ENCODE measurements at regions not wholly inside any gene's neighbourhood (a gene's known extent, or its start where the extent isn't known, plus 50 kb on each side); places are given as distances from the start of the nearest gene placed in this dataset.

DNA sequence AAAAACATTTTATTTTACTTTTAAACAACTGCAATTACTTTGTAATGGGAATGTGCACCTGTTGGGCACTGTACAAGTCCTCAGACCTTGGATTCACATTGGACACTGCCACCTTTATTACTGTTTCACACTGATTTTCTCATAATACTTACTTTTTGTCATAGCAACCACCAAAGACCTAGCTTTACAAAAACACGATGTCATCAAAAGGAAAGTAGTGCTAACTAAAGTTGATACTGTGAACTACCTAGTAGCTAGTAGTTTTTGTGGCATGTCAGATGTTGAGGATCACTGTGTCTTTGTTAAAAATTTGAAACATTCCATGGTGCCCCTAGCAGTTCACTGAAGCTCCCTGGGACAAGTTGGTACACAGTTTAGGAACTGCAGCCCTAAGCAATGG is 62.9 kb upstream of the HOPX start:
- no CpG with 5 or more reads among the region's 1 CpG for WGBS (ENCODE audit: extremely low coverage, insufficient coverage, insufficient read length)
- Histone ChIP-seq H3K4me1 (ENCODE audit: control insufficient read depth in 1 of 2, insufficient read depth in 2 of 2, low read length in 2 of 2) (peaks cover 6 to 12% of the 10 kb centered on the region in 2 experiments), H3K23ac (ENCODE audit: low read length) (no peak overlapping the region), H4K12ac (ENCODE audit: low read depth, low read length) (no peak overlapping the region), H3K9me3 (ENCODE audit: insufficient read depth, low read depth, low read length) (no peaks in the 10 kb centered on the region), H2BK120ac (ENCODE audit: insufficient read depth, low read length, poor library complexity) (peak overlapping the region; percentile 10), H3K4me3 (ENCODE audit: low read depth, low read length) (no peak overlapping the region), H3K27me3 (ENCODE audit: insufficient read depth, low read length) (no peaks in the 10 kb centered on the region), H4K8ac (ENCODE audit: low read depth, low read length) (no peak overlapping the region), H3K27ac (ENCODE audit: low read depth, low read length) (peak overlapping the region; percentile 20), H3K9ac (ENCODE audit: low read length) (no peak overlapping the region), H3K4me2 (ENCODE audit: low read length) (no peak overlapping the region), H3K36me3 (ENCODE audit: control insufficient read depth in 1 of 2, insufficient read depth in 2 of 2, low read length in 2 of 2) (no peaks in the 10 kb centered on the region), H2BK5ac (ENCODE audit: low read depth, low read length, poor library complexity) (peak overlapping the region; percentile 8), H2BK12ac (ENCODE audit: low read length) (no peak overlapping the region), H2AK5ac (ENCODE audit: low read length) (no peak overlapping the region), H3K18ac (ENCODE audit: low read length) (no peak overlapping the region), H3K4ac (ENCODE audit: low read depth, low read length) (no peak overlapping the region), H2AFZ (ENCODE audit: insufficient read depth, low read length, poor library complexity) (no peak overlapping the region), H3K14ac (ENCODE audit: low read length) (no peak overlapping the region), H3K79me1 (ENCODE audit: low read length) (peaks cover 13% of the 10 kb centered on the region), H4K91ac (ENCODE audit: low read depth, low read length) (peak overlapping the region; percentile 45), H3K79me2 (ENCODE audit: control insufficient read depth, insufficient read depth, low read length, poor library complexity) (no peaks in the 10 kb centered on the region)
- peak in 1 of 2 donors; percentile 20 for DNase-seq

DNA sequence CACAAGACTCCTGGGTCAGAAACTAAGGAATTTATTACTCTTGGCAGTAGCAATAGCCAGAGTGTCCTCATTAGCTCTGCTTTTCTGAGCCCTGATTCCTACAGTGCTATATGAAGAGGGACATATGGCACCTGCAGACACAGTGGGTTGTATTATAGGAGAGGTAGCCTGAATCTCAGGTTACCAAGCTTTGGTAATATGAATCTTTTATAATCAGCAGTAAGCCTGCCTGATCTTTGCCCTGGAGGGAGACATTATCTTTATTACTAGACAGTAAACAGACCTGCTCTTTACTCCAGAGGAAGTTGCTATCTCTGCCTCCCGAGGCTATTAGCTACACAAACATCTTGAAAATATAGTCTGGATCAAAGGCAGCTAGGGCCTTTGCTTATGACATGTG is 62.5 kb upstream of the HOPX start:
- no peaks in the 10 kb centered on the region for H3K79me2 ChIP-seq (ENCODE audit: control insufficient read depth, insufficient read depth, low read length, poor library complexity)
- peak overlapping the region; percentile 56 for H3K27ac ChIP-seq (ENCODE audit: low read depth, low read length)
- H3K9ac ChIP-seq (ENCODE audit: low read length) = no peak overlapping the region
- no peak overlapping the region for H4K91ac ChIP-seq (ENCODE audit: low read depth, low read length)
- H2AFZ ChIP-seq (ENCODE audit: insufficient read depth, low read length, poor library complexity) = no peak overlapping the region
- no peak overlapping the region for H4K8ac ChIP-seq (ENCODE audit: low read depth, low read length)
- H3K79me1 ChIP-seq (ENCODE audit: low read length) = peaks cover 12% of the 10 kb centered on the region
- no peak overlapping the region for H3K14ac ChIP-seq (ENCODE audit: low read length)
- no peak overlapping the region for H4K12ac ChIP-seq (ENCODE audit: low read depth, low read length)
- H3K9me3 ChIP-seq (ENCODE audit: insufficient read depth, low read depth, low read length) = no peaks in the 10 kb centered on the region
- H3K36me3 ChIP-seq (ENCODE audit: control insufficient read depth in 1 of 2, insufficient read depth in 2 of 2, low read length in 2 of 2) = no peaks in the 10 kb centered on the region
- no CpG with 5 or more reads among the region's 1 CpG for WGBS (ENCODE audit: extremely low coverage, insufficient coverage, insufficient read length)
- H3K18ac ChIP-seq (ENCODE audit: low read length) = no peak overlapping the region
- no peak overlapping the region for H3K4me2 ChIP-seq (ENCODE audit: low read length)
- H3K4me3 ChIP-seq (ENCODE audit: low read depth, low read length) = no peak overlapping the region
- no peak overlapping the region for H3K4ac ChIP-seq (ENCODE audit: low read depth, low read length)
- H2BK120ac ChIP-seq (ENCODE audit: insufficient read depth, low read length, poor library complexity) = no peak overlapping the region
- DNase-seq = peak; percentile 54 to 74
- H2AK5ac ChIP-seq (ENCODE audit: low read length) = no peak overlapping the region
- peaks cover 7 to 13% of the 10 kb centered on the region in 2 experiments for H3K4me1 ChIP-seq (ENCODE audit: control insufficient read depth in 1 of 2, insufficient read depth in 2 of 2, low read length in 2 of 2)
- no peak overlapping the region for H3K23ac ChIP-seq (ENCODE audit: low read length)
- no peak overlapping the region for H2BK12ac ChIP-seq (ENCODE audit: low read length)
- no peaks in the 10 kb centered on the region for H3K27me3 ChIP-seq (ENCODE audit: insufficient read depth, low read length)
- no peak overlapping the region for H2BK5ac ChIP-seq (ENCODE audit: low read depth, low read length, poor library complexity)

DNA sequence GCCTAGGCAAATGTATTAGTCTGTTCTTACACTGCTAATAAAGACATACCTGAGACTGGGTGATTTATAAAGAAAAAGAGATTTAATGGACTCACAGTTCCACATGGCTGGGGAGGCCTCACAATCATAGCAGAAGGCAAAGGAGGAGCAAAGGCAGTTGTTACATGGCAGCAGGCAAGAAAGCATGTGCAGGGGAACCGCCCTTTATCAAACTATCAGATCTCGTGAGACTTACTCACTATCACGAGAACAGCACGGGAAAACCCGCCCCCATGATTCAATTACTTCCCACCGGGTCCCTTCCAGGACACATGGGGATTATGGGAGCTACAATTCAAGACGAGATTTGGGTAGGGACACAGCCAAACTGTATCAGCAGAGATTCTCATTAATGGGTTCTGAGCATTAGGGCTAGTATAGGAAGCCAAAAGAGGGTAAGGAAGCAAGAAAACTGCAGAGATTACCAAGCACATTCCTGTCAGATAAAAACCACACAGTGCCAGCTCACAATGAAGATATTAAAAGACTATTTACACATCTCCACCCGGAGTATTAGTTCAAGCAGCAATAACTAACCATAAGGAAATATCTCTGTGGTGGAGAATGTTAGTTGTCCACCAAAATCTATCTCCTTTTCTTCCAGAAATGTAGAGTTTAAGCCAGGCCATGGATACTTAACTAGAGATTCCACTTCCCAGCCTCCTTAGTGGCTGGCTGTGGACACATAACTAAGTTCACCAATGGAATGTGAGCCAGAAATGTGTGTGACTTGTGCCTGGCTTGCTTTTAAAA is 61.2 kb upstream of the HOPX start:
- no peak overlapping the region for H3K23ac ChIP-seq (ENCODE audit: low read length)
- H3K27ac ChIP-seq (ENCODE audit: low read depth, low read length) = peak overlapping the region; percentile 5
- no peak overlapping the region for H3K4me2 ChIP-seq (ENCODE audit: low read length)
- no peak overlapping the region for H4K91ac ChIP-seq (ENCODE audit: low read depth, low read length)
- no peak overlapping the region for H2BK120ac ChIP-seq (ENCODE audit: insufficient read depth, low read length, poor library complexity)
- H3K14ac ChIP-seq (ENCODE audit: low read length) = no peak overlapping the region
- no peak overlapping the region for H3K9ac ChIP-seq (ENCODE audit: low read length)
- peaks cover 16% of the 10 kb centered on the region for H3K79me1 ChIP-seq (ENCODE audit: low read length)
- peaks cover 5 to 13% of the 10 kb centered on the region in 2 experiments for H3K4me1 ChIP-seq (ENCODE audit: control insufficient read depth in 1 of 2, insufficient read depth in 2 of 2, low read length in 2 of 2)
- no peak overlapping the region for H4K12ac ChIP-seq (ENCODE audit: low read depth, low read length)
- no CpG with 5 or more reads among the region's 8 CpGs for WGBS (ENCODE audit: extremely low coverage, insufficient coverage, insufficient read length)
- no peak overlapping the region for H2AFZ ChIP-seq (ENCODE audit: insufficient read depth, low read length, poor library complexity)
- no peak overlapping the region for H3K18ac ChIP-seq (ENCODE audit: low read length)
- no peak overlapping the region for H3K4ac ChIP-seq (ENCODE audit: low read depth, low read length)
- no peak overlapping the region for H4K8ac ChIP-seq (ENCODE audit: low read depth, low read length)
- H2AK5ac ChIP-seq (ENCODE audit: low read length) = no peak overlapping the region
- no peaks in the 10 kb centered on the region for H3K36me3 ChIP-seq (ENCODE audit: control insufficient read depth in 1 of 2, insufficient read depth in 2 of 2, low read length in 2 of 2)
- no peak overlapping the region for H2BK5ac ChIP-seq (ENCODE audit: low read depth, low read length, poor library complexity)
- no peaks in the 10 kb centered on the region for H3K27me3 ChIP-seq (ENCODE audit: insufficient read depth, low read length)
- no peak overlapping the region for H2BK12ac ChIP-seq (ENCODE audit: low read length)
- no peak for DNase-seq
- H3K9me3 ChIP-seq (ENCODE audit: insufficient read depth, low read depth, low read length) = no peaks in the 10 kb centered on the region
- H3K4me3 ChIP-seq (ENCODE audit: low read depth, low read length) = no peak overlapping the region
- no peaks in the 10 kb centered on the region for H3K79me2 ChIP-seq (ENCODE audit: control insufficient read depth, insufficient read depth, low read length, poor library complexity)

DNA sequence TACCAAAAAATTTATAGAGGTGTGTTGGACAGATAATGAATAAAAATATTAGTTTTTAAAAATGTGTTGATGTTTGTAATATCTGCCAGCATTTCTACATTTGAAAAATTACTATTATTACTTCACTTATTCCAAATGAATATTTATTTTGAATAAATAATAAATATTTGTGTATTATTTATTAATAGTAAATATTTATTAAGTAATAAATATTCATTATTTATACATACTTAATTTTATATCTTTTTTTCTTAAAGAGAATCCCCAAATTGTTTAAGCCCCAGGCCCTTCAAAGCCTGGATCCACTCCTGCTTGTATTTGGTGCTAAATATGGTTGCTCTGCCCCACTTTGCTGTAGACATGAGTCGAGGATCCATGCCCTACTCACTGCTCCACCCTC is 60.5 kb upstream of the HOPX start:
- Histone ChIP-seq H2AK5ac (ENCODE audit: low read length) (no peak overlapping the region), H3K79me2 (ENCODE audit: control insufficient read depth, insufficient read depth, low read length, poor library complexity) (no peaks in the 10 kb centered on the region)
- WGBS (ENCODE audit: extremely low coverage, insufficient coverage, insufficient read length) = no CpG with 5 or more reads among the region's 1 CpG

More for the DNA sequence above, 60.5 kb upstream of the HOPX start:
- no peak overlapping the region for H4K8ac ChIP-seq (ENCODE audit: low read depth, low read length)
- H4K91ac ChIP-seq (ENCODE audit: low read depth, low read length) = no peak overlapping the region
- H3K4me1 ChIP-seq (ENCODE audit: control insufficient read depth in 1 of 2, insufficient read depth in 2 of 2, low read length in 2 of 2) = peaks cover 5 to 13% of the 10 kb centered on the region in 2 experiments
- no peak overlapping the region for H3K18ac ChIP-seq (ENCODE audit: low read length)
- no peak overlapping the region for H2AFZ ChIP-seq (ENCODE audit: insufficient read depth, low read length, poor library complexity)
- no peaks in the 10 kb centered on the region for H3K36me3 ChIP-seq (ENCODE audit: control insufficient read depth in 1 of 2, insufficient read depth in 2 of 2, low read length in 2 of 2)
- H3K23ac ChIP-seq (ENCODE audit: low read length) = no peak overlapping the region
- no peak overlapping the region for H4K12ac ChIP-seq (ENCODE audit: low read depth, low read length)
- H3K14ac ChIP-seq (ENCODE audit: low read length) = no peak overlapping the region
- no peak overlapping the region for H2BK12ac ChIP-seq (ENCODE audit: low read length)
- no peak for DNase-seq
- no peak overlapping the region for H3K27ac ChIP-seq (ENCODE audit: low read depth, low read length)
- peaks cover 16% of the 10 kb centered on the region for H3K79me1 ChIP-seq (ENCODE audit: low read length)
- no peak overlapping the region for H3K9ac ChIP-seq (ENCODE audit: low read length)
- H3K4ac ChIP-seq (ENCODE audit: low read depth, low read length) = no peak overlapping the region
- no peaks in the 10 kb centered on the region for H3K9me3 ChIP-seq (ENCODE audit: insufficient read depth, low read depth, low read length)
- H3K27me3 ChIP-seq (ENCODE audit: insufficient read depth, low read length) = no peaks in the 10 kb centered on the region
- H3K4me3 ChIP-seq (ENCODE audit: low read depth, low read length) = no peak overlapping the region
- H2BK120ac ChIP-seq (ENCODE audit: insufficient read depth, low read length, poor library complexity) = no peak overlapping the region
- no peak overlapping the region for H2BK5ac ChIP-seq (ENCODE audit: low read depth, low read length, poor library complexity)
- H3K4me2 ChIP-seq (ENCODE audit: low read length) = no peak overlapping the region

Measured in trophoblast cell (in vitro differentiated cells and primary cell).